ENCODE measurements at regions not wholly inside any gene's neighbourhood (a gene's known extent, or its start where the extent isn't known, plus 50 kb on each side); places are given as distances from the start of the nearest gene placed in this dataset.
A peak's percentile ranks its signal among the peaks of the same experiment; 100 is the strongest.

DNA sequence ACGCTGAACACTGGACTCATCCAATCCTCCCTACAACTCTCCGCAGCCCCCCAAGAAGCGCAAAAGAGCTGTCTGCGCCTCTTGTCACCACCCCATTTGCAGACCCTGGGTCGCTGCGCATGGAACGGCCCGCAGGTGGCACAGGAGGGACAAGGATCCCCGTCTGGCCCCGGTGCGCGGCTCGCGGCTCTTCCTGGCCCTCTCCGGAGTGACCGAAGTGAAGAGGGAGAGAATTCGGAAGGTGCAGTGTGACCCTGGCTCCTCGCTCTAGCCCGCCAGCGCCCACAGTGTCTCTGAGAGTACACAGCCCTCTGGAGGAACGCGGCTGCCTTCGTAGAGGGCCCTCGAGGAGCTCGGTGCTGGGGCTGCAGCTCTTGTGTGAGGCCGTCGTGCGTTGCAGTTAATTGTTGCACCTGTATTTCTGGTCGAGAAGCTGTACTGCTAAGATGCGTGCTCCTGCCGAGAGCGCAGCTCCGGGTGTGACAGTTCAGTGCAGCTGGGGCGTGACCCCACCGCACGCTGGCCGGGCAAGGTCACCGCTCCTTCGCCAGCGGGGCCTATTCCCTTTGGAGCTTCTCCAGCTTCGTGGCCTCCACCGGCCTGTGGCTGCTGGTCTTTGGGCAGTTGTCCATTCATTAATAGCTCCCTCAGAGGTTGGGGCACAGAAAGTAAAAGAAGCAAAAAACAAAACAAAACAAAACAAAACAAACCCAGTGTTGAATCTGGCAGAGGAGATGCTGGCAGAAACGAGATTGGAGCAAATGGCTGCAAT lies 119.0 kb downstream of the SEC23IP start:
- Histone ChIP-seq H3K4me2 (peak overlapping the region; percentile 8; the same call in 1 of the 3 replicates), H3K4me3 (no peak overlapping the region), H3K4me1 (no peaks in the 10 kb centered on the region), H3K9me3 (no peaks in the 10 kb centered on the region), H3K27ac (no peak overlapping the region)
- CTCF ChIA-PET = interaction anchor here (0.6 to 0.8 kb wide), 2 partner anchors 49 to 1443 kb away, joined by 3 read pairs; no protein-coding TSS in a partner anchor
- 47% methylated on average over 22 of the region's 43 CpGs for WGBS (ENCODE audit: missing lambda C conversion rate)
- POLR2A ChIA-PET = no interaction called here
- ATAC-seq (peak; percentile 30 to 66; a peak in 3 of 6 replicates), DNase-seq (ENCODE audit: low read depth in 1 of 2, low spot score in 1 of 2) (no peak), FAIRE-seq (no peak)
- TF ChIP-seq PHF8 (IDR thresholded peaks at IDR 0.05; ENCODE audit: borderline replicate concordance, low read depth) (no peak), EHMT2 (IDR thresholded peaks at IDR 0.05; ENCODE audit: low read depth) (no peak), CHD4 (IDR thresholded peaks at IDR 0.05; ENCODE audit: borderline replicate concordance) (no peak), HOXB5 (CRISPR knock-in tag; IDR thresholded peaks at IDR 0.05) (no peak), CHD2 (IDR thresholded peaks at IDR 0.05; ENCODE audit: low read length, partially characterized antibody) (no peak), KDM5A (IDR thresholded peaks at IDR 0.05) (no peak), TP53 (CRISPR knock-in tag; IDR thresholded peaks at IDR 0.05) (no peak), NFE2L2 (conservative IDR thresholded peaks at IDR 0.05; ENCODE audit: low read length) (no peak), PBX3 (IDR thresholded peaks at IDR 0.05) (no peak)

GRCh38 chr10:120012131-120012400 lies 119.5 kb downstream of the SEC23IP start:
- POLR2A ChIA-PET = no interaction called here
- no peak overlapping the region for H3K4me3 ChIP-seq
- WGBS (ENCODE audit: missing lambda C conversion rate) = 45% methylated on average over 5 of the region's 5 CpGs
- H3K27ac ChIP-seq = no peak overlapping the region
- DNase-seq (ENCODE audit: low read depth in 1 of 2, low spot score in 1 of 2) (no peak), FAIRE-seq (no peak), ATAC-seq (peak in 1 of 2 experiments; percentile 38; a peak in 1 of 6 replicates)
- H3K4me1 ChIP-seq = no peaks in the 10 kb centered on the region
- TF ChIP-seq TFCP2L1 (CRISPR knock-in tag; IDR thresholded peaks at IDR 0.05) = no peak
- TF ChIP-seq CBX8 (IDR thresholded peaks at IDR 0.05) = no peak
- no peak for TF ChIP-seq ZSCAN20 (CRISPR knock-in tag; IDR thresholded peaks at IDR 0.05)
- H3K4me2 ChIP-seq = no peak overlapping the region
- H3K9me3 ChIP-seq = no peaks in the 10 kb centered on the region
- CTCF ChIA-PET = no interaction called here

- DNase-seq (ENCODE audit: low read depth in 1 of 2, low spot score in 1 of 2) = no peak
- ChIA-PET POLR2A (no interaction called here), CTCF (no interaction called here)
- no peak for FAIRE-seq
- Histone ChIP-seq H3K4me2 (no peak overlapping the region), H3K4me1 (no peaks in the 10 kb centered on the region), H3K27ac (no peak overlapping the region), H3K4me3 (no peak overlapping the region), H3K9me3 (no peaks in the 10 kb centered on the region)
- WGBS (ENCODE audit: missing lambda C conversion rate) = 23% methylated on average over 7 of the region's 7 CpGs
- ATAC-seq = no peak
- TF ChIP-seq CHD2 (IDR thresholded peaks at IDR 0.05; ENCODE audit: low read length, partially characterized antibody) = no peak
- no peak for TF ChIP-seq CEBPB (IDR thresholded peaks at IDR 0.05)
- TF ChIP-seq ATOH8 (CRISPR knock-in tag; IDR thresholded peaks at IDR 0.05; ENCODE audit: low read depth) = no peak
- no peak for TF ChIP-seq POLR2A (IDR thresholded peaks at IDR 0.05; ENCODE audit: low read length)
- TF ChIP-seq FOSL2 (IDR thresholded peaks at IDR 0.05) = no peak
- TF ChIP-seq FOSL2 (CRISPR knock-in tag; IDR thresholded peaks at IDR 0.05) = no peak
- no peak for TF ChIP-seq HES2 (IDR thresholded peaks at IDR 0.05)
- no peak for TF ChIP-seq BHLHE40 (IDR thresholded peaks at IDR 0.05; ENCODE audit: low read depth, low read length)
- TF ChIP-seq PBX3 (IDR thresholded peaks at IDR 0.05) = no peak
- TF ChIP-seq CBX2 (IDR thresholded peaks at IDR 0.05; ENCODE audit: borderline replicate concordance, low read depth) = no peak
- TF ChIP-seq CHD4 (IDR thresholded peaks at IDR 0.05; ENCODE audit: borderline replicate concordance) = no peak
Measured at GRCh38 chr10:120012566-120012965, 120.0 kb downstream of the SEC23IP start.
